ENCODE measurements at regions not wholly inside any gene's neighbourhood (a gene's known extent, or its start where the extent isn't known, plus 50 kb on each side); places are given as distances from the start of the nearest gene placed in this dataset.

- no peaks in the 10 kb centered on the region for H3K27me3 ChIP-seq
- DNase-seq = no peak
- no peaks in the 10 kb centered on the region for H3K36me3 ChIP-seq
- peaks cover 3 to 66% (median 28%) of the 10 kb centered on the region in 4 donors for H3K9me3 ChIP-seq
- H3K27ac ChIP-seq = no peak overlapping the region
- no peak overlapping the region for H3K4me3 ChIP-seq
- intact Hi-C loops (cut with DNase I; ENCODE audit: low total_unique reads) = no loop called here
- TF ChIP-seq CTCF (IDR thresholded peaks at IDR 0.05) = no peak
- TF ChIP-seq POLR2AphosphoS5 (IDR thresholded peaks at IDR 0.05) = no peak
- TF ChIP-seq EP300 (IDR thresholded peaks at IDR 0.05) = no peak
- TF ChIP-seq POLR2A (IDR thresholded peaks at IDR 0.05) = no peak
- WGBS, 5 donors = 84 to 100% (median 89%) methylated on average over 2 to 6 of the region's 6 CpGs
- H3K4me1 ChIP-seq = no peaks in the 10 kb centered on the region
Measured at GRCh38 chr13:19061278-19061677, 120.3 kb downstream of the TUBA3C start.

- Histone ChIP-seq H3K4me3 (no peak overlapping the region), H3K9me3 (peaks cover 3 to 74% (median 28%) of the 10 kb centered on the region in 4 donors), H3K27ac (no peak overlapping the region), H3K4me1 (no peaks in the 10 kb centered on the region), H3K27me3 (no peaks in the 10 kb centered on the region), H3K36me3 (no peaks in the 10 kb centered on the region)
- TF ChIP-seq CTCF (IDR thresholded peaks at IDR 0.05) (no peak), POLR2AphosphoS5 (IDR thresholded peaks at IDR 0.05) (no peak), POLR2A (IDR thresholded peaks at IDR 0.05) (no peak), EP300 (IDR thresholded peaks at IDR 0.05) (no peak)
- DNase-seq = no peak
- intact Hi-C loops (cut with DNase I; ENCODE audit: low total_unique reads) = no loop called here
- 86 to 89% (median 87%) methylated on average over 13 of the region's 13 CpGs for WGBS, 5 donors
Measured at GRCh38 chr13:19060311-19061002, 121.2 kb downstream of the TUBA3C start.

GRCh38 chr13:19059016-19059780 is 122.4 kb downstream of the TUBA3C start:
- no peak for TF ChIP-seq POLR2A (IDR thresholded peaks at IDR 0.05)
- TF ChIP-seq CTCF (IDR thresholded peaks at IDR 0.05) = no peak
- TF ChIP-seq EP300 (IDR thresholded peaks at IDR 0.05) = no peak
- no peak for TF ChIP-seq POLR2AphosphoS5 (IDR thresholded peaks at IDR 0.05)
- DNase-seq = no peak
- H3K9me3 ChIP-seq = peaks cover 3 to 73% (median 24%) of the 10 kb centered on the region in 4 donors
- 72 to 80% (median 76%) methylated on average over 9 to 16 of the region's 16 CpGs for WGBS, 5 donors
- H3K27ac ChIP-seq = no peak overlapping the region
- no peak overlapping the region for H3K4me3 ChIP-seq
- H3K27me3 ChIP-seq = no peaks in the 10 kb centered on the region
- no peaks in the 10 kb centered on the region for H3K4me1 ChIP-seq
- intact Hi-C loops (cut with DNase I; ENCODE audit: low total_unique reads) = no loop called here
- H3K36me3 ChIP-seq = no peaks in the 10 kb centered on the region

GRCh38 chr13:19058566-19058965 is 123.1 kb downstream of the TUBA3C start:
- Histone ChIP-seq H3K9me3 (peaks cover 3 to 73% (median 24%) of the 10 kb centered on the region in 4 donors), H3K36me3 (no peaks in the 10 kb centered on the region), H3K4me3 (no peak overlapping the region), H3K27ac (no peak overlapping the region), H3K27me3 (no peaks in the 10 kb centered on the region), H3K4me1 (no peaks in the 10 kb centered on the region)
- TF ChIP-seq EP300 (IDR thresholded peaks at IDR 0.05) (no peak), CTCF (IDR thresholded peaks at IDR 0.05) (no peak), POLR2A (IDR thresholded peaks at IDR 0.05) (no peak)
- no peak for DNase-seq
- intact Hi-C loops (cut with DNase I; ENCODE audit: low total_unique reads) = no loop called here
- WGBS, 5 donors = 77 to 87% (median 85%) methylated on average over 11 to 14 of the region's 14 CpGs
